ENCODE measurements at regions not wholly inside any gene's neighbourhood (a gene's known extent, or its start where the extent isn't known, plus 50 kb on each side); places are given as distances from the start of the nearest gene placed in this dataset.

GRCh38 chr6:153790048-153790447 is 249.0 kb upstream of the OPRM1 start:
- no peak overlapping the region for H2AFZ ChIP-seq (ENCODE audit: control insufficient read depth, low read length)
- no peak overlapping the region for H3K27ac ChIP-seq (ENCODE audit: control insufficient read depth, insufficient read depth, low read length)
- H3K79me2 ChIP-seq (ENCODE audit: control insufficient read depth, insufficient read depth, low read length): no peaks in the 10 kb centered on the region
- H3K9me3 ChIP-seq (ENCODE audit: control insufficient read depth, low read depth, low read length): no peaks in the 10 kb centered on the region
- no peak for FAIRE-seq
- no peaks in the 10 kb centered on the region for H3K27me3 ChIP-seq (ENCODE audit: control insufficient read depth, extremely low read depth, insufficient read depth, low read length)
- H3K4me1 ChIP-seq (ENCODE audit: control insufficient read depth, extremely low read depth, insufficient read depth, low read length): no peaks in the 10 kb centered on the region
- no peak overlapping the region for H3K4me3 ChIP-seq (ENCODE audit: control insufficient read depth in 2 of 3, extremely low read depth in 1 of 3, insufficient read depth in 2 of 3, low read depth in 1 of 3, low read length in 3 of 3)
- no peak overlapping the region for H3K9ac ChIP-seq (ENCODE audit: control insufficient read depth, extremely low read depth, insufficient read depth, low read length)
- no peak overlapping the region for H3K4me2 ChIP-seq (ENCODE audit: control insufficient read depth, extremely low read depth, insufficient read depth, low read depth, low read length)
- H4K20me1 ChIP-seq (ENCODE audit: control insufficient read depth, extremely low read depth, insufficient read depth, low read length): no peaks in the 10 kb centered on the region
- TF ChIP-seq EZH2 (IDR thresholded peaks at IDR 0.05; ENCODE audit: low read length) (no peak), CTCF (optimal IDR thresholded peaks at IDR 0.05 in 1 of 3, IDR thresholded peaks at IDR 0.05 in 1 of 3, conservative IDR thresholded peaks at IDR 0.05 in 1 of 3; ENCODE audit: extremely low read depth in 1 of 3, insufficient read depth in 2 of 3, low read length in 3 of 3) (peak in 1 of 3 experiments; percentile 30)
- H3K36me3 ChIP-seq (ENCODE audit: control insufficient read depth in 2 of 2, extremely low read depth in 1 of 2, insufficient read depth in 2 of 2, low read length in 2 of 2): no peaks in the 10 kb centered on the region
- no peaks in the 10 kb centered on the region for H3K9me1 ChIP-seq (ENCODE audit: control insufficient read depth, extremely low read depth, insufficient read depth, low read length)
- dilution Hi-C loops (cut with MboI; ENCODE audit: extremely low pct_ligation_motif_present, low sequenced_read_pairs): no loop called here
- DNase-seq (ENCODE audit: low read depth, low spot score): no peak

- Histone ChIP-seq H3K4me2 (ENCODE audit: control insufficient read depth, extremely low read depth, insufficient read depth, low read depth, low read length) (no peak overlapping the region), H3K79me2 (ENCODE audit: control insufficient read depth, insufficient read depth, low read length) (no peaks in the 10 kb centered on the region), H3K9me1 (ENCODE audit: control insufficient read depth, extremely low read depth, insufficient read depth, low read length) (no peaks in the 10 kb centered on the region), H3K27ac (ENCODE audit: control insufficient read depth, insufficient read depth, low read length) (no peak overlapping the region), H3K9me3 (ENCODE audit: control insufficient read depth, low read depth, low read length) (no peaks in the 10 kb centered on the region), H3K4me1 (ENCODE audit: control insufficient read depth, extremely low read depth, insufficient read depth, low read length) (no peaks in the 10 kb centered on the region), H3K27me3 (ENCODE audit: control insufficient read depth, extremely low read depth, insufficient read depth, low read length) (no peaks in the 10 kb centered on the region), H3K4me3 (ENCODE audit: control insufficient read depth in 2 of 3, extremely low read depth in 1 of 3, insufficient read depth in 2 of 3, low read depth in 1 of 3, low read length in 3 of 3) (no peak overlapping the region), H3K9ac (ENCODE audit: control insufficient read depth, extremely low read depth, insufficient read depth, low read length) (no peak overlapping the region), H2AFZ (ENCODE audit: control insufficient read depth, low read length) (no peak overlapping the region), H4K20me1 (ENCODE audit: control insufficient read depth, extremely low read depth, insufficient read depth, low read length) (no peaks in the 10 kb centered on the region), H3K36me3 (ENCODE audit: control insufficient read depth in 2 of 2, extremely low read depth in 1 of 2, insufficient read depth in 2 of 2, low read length in 2 of 2) (no peaks in the 10 kb centered on the region)
- no peak for DNase-seq (ENCODE audit: low read depth, low spot score)
- no peak for TF ChIP-seq EZH2 (IDR thresholded peaks at IDR 0.05; ENCODE audit: low read length)
- no peak for TF ChIP-seq CTCF (optimal IDR thresholded peaks at IDR 0.05 in 1 of 3, IDR thresholded peaks at IDR 0.05 in 1 of 3, conservative IDR thresholded peaks at IDR 0.05 in 1 of 3; ENCODE audit: extremely low read depth in 1 of 3, insufficient read depth in 2 of 3, low read length in 3 of 3)
- dilution Hi-C loops (cut with MboI; ENCODE audit: extremely low pct_ligation_motif_present, low sequenced_read_pairs): no loop called here
- no peak for FAIRE-seq
Observed at GRCh38 chr6:153787341-153787606, 251.8 kb upstream of the OPRM1 start.

All from keratinocyte (primary cell).